Mammary epithelial cell (primary cell): ENCODE measurements at regions not wholly inside any gene's neighbourhood (a gene's known extent, or its start where the extent isn't known, plus 50 kb on each side); places are given as distances from the start of the nearest gene placed in this dataset.

Source experiments
- CTCF ChIP-seq, 2 donors: IDR thresholded peaks in 1 of 2; conservative IDR thresholded peaks in 1 of 2; 2 replicates each; pipeline ENCODE4 v1.5.1; 2011 to 2012; ENCODE audit warnings: inconsistent platforms in 2 of 2, low read length in 2 of 2, mild to moderate bottlenecking in 2 of 2, control low read depth in 1 of 2, low read depth in 1 of 2; ENCODE audit not compliant: insufficient read depth in 1 of 2; ENCODE audit errors: extremely low read depth in 1 of 2
- EZH2 ChIP-seq: IDR thresholded peaks from 2 replicates; pipeline ENCODE4 v1.6.1; 2012; ENCODE audit warnings: low read length, inconsistent platforms, borderline replicate concordance

- TF ChIP-seq EZH2: no peak
- no peak for TF ChIP-seq CTCF (conservative IDR thresholded peaks at IDR 0.05 in 1 of 2, IDR thresholded peaks at IDR 0.05 in 1 of 2; ENCODE audit: extremely low read depth in 1 of 2, insufficient read depth in 1 of 2, low read depth in 1 of 2, low read length in 2 of 2)
These were observed 174.8 kb downstream of the MINAR1 start for GRCh38 chr15:79606831-79607355.
